ENCODE measurements at regions not wholly inside any gene's neighbourhood (a gene's known extent, or its start where the extent isn't known, plus 50 kb on each side); places are given as distances from the start of the nearest gene placed in this dataset.

GRCh38 chr5:133685402-133686018, 73.2 kb upstream of the FSTL4 start:
- TF ChIP-seq CREB5 (CRISPR knock-in tag; IDR thresholded peaks at IDR 0.05; ENCODE audit: low read depth) (no peak), ISL1 (CRISPR knock-in tag; IDR thresholded peaks at IDR 0.05) (no peak), PATZ1 (CRISPR knock-in tag; IDR thresholded peaks at IDR 0.05; ENCODE audit: borderline replicate concordance) (no peak), TCF4 (CRISPR knock-in tag; IDR thresholded peaks at IDR 0.05; ENCODE audit: borderline replicate concordance) (no peak), CSRNP3 (CRISPR knock-in tag; IDR thresholded peaks at IDR 0.05) (no peak), CSDC2 (CRISPR knock-in tag; IDR thresholded peaks at IDR 0.05) (no peak), PPARA (CRISPR knock-in tag; IDR thresholded peaks at IDR 0.05; ENCODE audit: borderline replicate concordance) (no peak), ZFP3 (CRISPR knock-in tag; IDR thresholded peaks at IDR 0.05) (no peak), RARB (CRISPR knock-in tag; IDR thresholded peaks at IDR 0.05) (no peak), POU6F1 (CRISPR knock-in tag; IDR thresholded peaks at IDR 0.05; ENCODE audit: borderline replicate concordance, low read depth) (no peak), ESRRG (CRISPR knock-in tag; IDR thresholded peaks at IDR 0.05) (no peak)
- peak; percentile 49; the same call in 1 of the 3 replicates for ATAC-seq

GRCh38 chr5:133683646-133684596, 71.6 kb upstream of the FSTL4 start:
- ATAC-seq = no peak

More at GRCh38 chr5:133683646-133684596, 71.6 kb upstream of the FSTL4 start:
- no peak for TF ChIP-seq TCF4 (CRISPR knock-in tag; IDR thresholded peaks at IDR 0.05; ENCODE audit: borderline replicate concordance)
- TF ChIP-seq PATZ1 (CRISPR knock-in tag; IDR thresholded peaks at IDR 0.05; ENCODE audit: borderline replicate concordance) = no peak
- no peak for TF ChIP-seq ZNF8 (CRISPR knock-in tag; IDR thresholded peaks at IDR 0.05)
- no peak for TF ChIP-seq POU6F1 (CRISPR knock-in tag; IDR thresholded peaks at IDR 0.05; ENCODE audit: borderline replicate concordance, low read depth)
- no peak for TF ChIP-seq ZFP30 (CRISPR knock-in tag; IDR thresholded peaks at IDR 0.05)
- no peak for TF ChIP-seq ZFP3 (CRISPR knock-in tag; IDR thresholded peaks at IDR 0.05)
- no peak for TF ChIP-seq ZNF565 (CRISPR knock-in tag; conservative IDR thresholded peaks at IDR 0.05; ENCODE audit: low read depth)
- no peak for TF ChIP-seq CREB5 (CRISPR knock-in tag; IDR thresholded peaks at IDR 0.05; ENCODE audit: low read depth)
- no peak for TF ChIP-seq ISL1 (CRISPR knock-in tag; IDR thresholded peaks at IDR 0.05)
- TF ChIP-seq CSRNP3 (CRISPR knock-in tag; IDR thresholded peaks at IDR 0.05) = no peak
- TF ChIP-seq TSHZ2 (CRISPR knock-in tag; IDR thresholded peaks at IDR 0.05) = no peak
- no peak for TF ChIP-seq PPARA (CRISPR knock-in tag; IDR thresholded peaks at IDR 0.05; ENCODE audit: borderline replicate concordance)
- TF ChIP-seq ZC3H10 (CRISPR knock-in tag; IDR thresholded peaks at IDR 0.05) = no peak
- TF ChIP-seq BACH2 (CRISPR knock-in tag; IDR thresholded peaks at IDR 0.05; ENCODE audit: borderline replicate concordance) = no peak
- no peak for TF ChIP-seq SNAI2 (CRISPR knock-in tag; IDR thresholded peaks at IDR 0.05)
